ENCODE measurements at regions not wholly inside any gene's neighbourhood (a gene's known extent, or its start where the extent isn't known, plus 50 kb on each side); places are given as distances from the start of the nearest gene placed in this dataset.

GRCh38 chr4:4781936-4782707, 77.3 kb upstream of the MSX1 start:
- WGBS, 3 donors: 20 to 28% (median 22%) methylated on average over 14 of the region's 14 CpGs
- Histone ChIP-seq H3K27ac (no peak overlapping the region), H3K4me1 (ENCODE audit: insufficient read depth) (no peaks in the 10 kb centered on the region), H3K4me3 (no peak overlapping the region), H3K27me3 (no peaks in the 10 kb centered on the region), H3K36me3 (no peaks in the 10 kb centered on the region), H3K9me3 (no peaks in the 10 kb centered on the region)
- DNase-seq: peak in 2 of 5 donors; percentile 33 to 50
- TF ChIP-seq POLR2A (IDR thresholded peaks at IDR 0.05) (no peak), EP300 (IDR thresholded peaks at IDR 0.05) (no peak), CTCF (IDR thresholded peaks at IDR 0.05) (no peak)
- intact Hi-C loops (cut with DNase I): no loop called here

- no peak for TF ChIP-seq EP300 (IDR thresholded peaks at IDR 0.05)
- TF ChIP-seq POLR2A (IDR thresholded peaks at IDR 0.05): no peak
- no peak for TF ChIP-seq CTCF (IDR thresholded peaks at IDR 0.05)
- H3K4me3 ChIP-seq: no peak overlapping the region
- no peak overlapping the region for H3K27ac ChIP-seq
- intact Hi-C loops (cut with DNase I): no loop called here
- no peaks in the 10 kb centered on the region for H3K36me3 ChIP-seq
- DNase-seq: no peak
- no peaks in the 10 kb centered on the region for H3K27me3 ChIP-seq
- no peaks in the 10 kb centered on the region for H3K4me1 ChIP-seq (ENCODE audit: insufficient read depth)
- 72 to 87% (median 76%) methylated on average over 6 of the region's 6 CpGs for WGBS, 3 donors
- H3K9me3 ChIP-seq: no peaks in the 10 kb centered on the region
Measured at GRCh38 chr4:4780729-4781244, 78.7 kb upstream of the MSX1 start.

GRCh38 chr4:4779486-4779885, 80.0 kb upstream of the MSX1 start:
- TF ChIP-seq EP300 (IDR thresholded peaks at IDR 0.05): no peak
- H3K36me3 ChIP-seq: no peaks in the 10 kb centered on the region
- no peak overlapping the region for H3K4me3 ChIP-seq
- H3K4me1 ChIP-seq (ENCODE audit: insufficient read depth): no peaks in the 10 kb centered on the region
- no peaks in the 10 kb centered on the region for H3K27me3 ChIP-seq
- no peaks in the 10 kb centered on the region for H3K9me3 ChIP-seq
- intact Hi-C loops (cut with DNase I): loop anchor here in 1 of 4 donors (5.0 kb wide), 1 partner anchor 1118 kb away; no protein-coding TSS in a partner anchor
- WGBS, 3 donors: 89 to 90% (median 90%) methylated on average over 8 of the region's 8 CpGs
- no peak overlapping the region for H3K27ac ChIP-seq
- no peak for DNase-seq

GRCh38 chr4:4779054-4779453, 80.4 kb upstream of the MSX1 start:
- intact Hi-C loops (cut with DNase I): loop anchor here in 1 of 4 donors (5.0 kb wide), 1 partner anchor 1118 kb away; no protein-coding TSS in a partner anchor

More at GRCh38 chr4:4779054-4779453, 80.4 kb upstream of the MSX1 start:
- 84 to 95% (median 92%) methylated on average over 2 of the region's 2 CpGs for WGBS, 3 donors
- no peak overlapping the region for H3K27ac ChIP-seq
- DNase-seq: no peak
- no peaks in the 10 kb centered on the region for H3K27me3 ChIP-seq
- TF ChIP-seq EP300 (IDR thresholded peaks at IDR 0.05) (no peak), POLR2A (IDR thresholded peaks at IDR 0.05) (no peak), CTCF (IDR thresholded peaks at IDR 0.05) (no peak)
- H3K4me3 ChIP-seq: no peak overlapping the region
- no peaks in the 10 kb centered on the region for H3K4me1 ChIP-seq (ENCODE audit: insufficient read depth)
- H3K36me3 ChIP-seq: no peaks in the 10 kb centered on the region
- no peaks in the 10 kb centered on the region for H3K9me3 ChIP-seq

Measured in ovary (tissue), 7 donors.